HAP-1 (cell line): ENCODE measurements at regions not wholly inside any gene's neighbourhood (a gene's known extent, or its start where the extent isn't known, plus 50 kb on each side); places are given as distances from the start of the nearest gene placed in this dataset.
"Not testable (repeated sequence)": the region's sequence is repeated elsewhere in the genome, so short reads cannot be mapped to it uniquely, and the experiment has no call there.

Source experiments
- DNase-seq, 2 experiments: peaks; one replicate each; pipeline ENCODE4 v3.0.0-alpha.2; 2016 to 2020; ENCODE audit warnings: low spot score in 2 of 2
- H3K27me3 ChIP-seq: fragments of 250-450 bp; sonication (Bioruptor Pico); 2 replicates; pipeline ENCODE4 v1.5.1; 2020; ENCODE audit warnings: low read depth, mild to moderate bottlenecking, moderate library complexity
- H3K36me3 ChIP-seq: fragments of 250-450 bp; sonication (Bioruptor Pico); replicated peaks from 2 replicates; pipeline ENCODE4 v1.5.1; 2020; ENCODE audit warnings: mild to moderate bottlenecking
- H3K4me1 ChIP-seq: fragments of 250-450 bp; sonication (Bioruptor Pico); 2 replicates; pipeline ENCODE4 v1.5.1; 2020; ENCODE audit warnings: mild to moderate bottlenecking
- H3K4me3 ChIP-seq: fragments of 250-450 bp; sonication (Bioruptor Pico); 2 replicates; pipeline ENCODE4 v1.5.1; 2020; ENCODE audit warnings: mild to moderate bottlenecking, moderate library complexity
- H3K9me3 ChIP-seq: fragments of 250-450 bp; sonication (Bioruptor Pico); 2 replicates; pipeline ENCODE4 v1.5.1; 2020; ENCODE audit warnings: mild to moderate bottlenecking, moderate library complexity
- in situ Hi-C: fragments of 300-500 bp; cut with MboI; formaldehyde crosslinking; loops from 3 replicates; pipeline ENCODE4 v1.14.3; 2020; ENCODE audit warnings: low sequenced_read_pairs, inconsistent platforms, mixed read lengths

GRCh38 chr14:48575772-48576171, 900.4 kb upstream of the MDGA2 start:
- no peak for DNase-seq

GRCh38 chr14:48568688-48569087, 893.3 kb upstream of the MDGA2 start:
- H3K4me1 ChIP-seq, result no peaks in the 10 kb centered on the region
- no peaks in the 10 kb centered on the region for H3K36me3 ChIP-seq
- no peaks in the 10 kb centered on the region for H3K9me3 ChIP-seq
- in situ Hi-C loops, result no loop called here
- no peak for DNase-seq
- no peak overlapping the region for H3K4me3 ChIP-seq
- no peaks in the 10 kb centered on the region for H3K27me3 ChIP-seq

More at GRCh38 chr14:48575772-48576171, 900.4 kb upstream of the MDGA2 start:
- in situ Hi-C loops, result no loop called here
- no peaks in the 10 kb centered on the region for H3K27me3 ChIP-seq
- no peak overlapping the region for H3K4me3 ChIP-seq
- H3K4me1 ChIP-seq, result no peaks in the 10 kb centered on the region
- no peaks in the 10 kb centered on the region for H3K9me3 ChIP-seq
- no peaks in the 10 kb centered on the region for H3K36me3 ChIP-seq

GRCh38 chr14:48568252-48568651, 892.8 kb upstream of the MDGA2 start:
- H3K27me3 ChIP-seq, result no peaks in the 10 kb centered on the region
- in situ Hi-C loops, result no loop called here
- DNase-seq, result no peak
- no peaks in the 10 kb centered on the region for H3K4me1 ChIP-seq
- no peaks in the 10 kb centered on the region for H3K9me3 ChIP-seq
- H3K4me3 ChIP-seq, result no peak overlapping the region
- H3K36me3 ChIP-seq, result no peaks in the 10 kb centered on the region

GRCh38 chr14:48563489-48563888, 888.1 kb upstream of the MDGA2 start:
- Histone ChIP-seq H3K4me1 (no peaks in the 10 kb centered on the region), H3K36me3 (no peaks in the 10 kb centered on the region), H3K27me3 (no peaks in the 10 kb centered on the region), H3K9me3 (no peaks in the 10 kb centered on the region), H3K4me3 (no peak overlapping the region)
- DNase-seq, result no peak
- in situ Hi-C loops, result no loop called here

- H3K9me3 ChIP-seq, H3K4me3 ChIP-seq, H3K4me1 ChIP-seq, DNase-seq, H3K36me3 ChIP-seq, H3K27me3 ChIP-seq, in situ Hi-C loops: not testable (repeated sequence)
These were observed 886.0 kb upstream of the MDGA2 start for GRCh38 chr14:48561438-48561837.

- no peak for DNase-seq
- no peaks in the 10 kb centered on the region for H3K36me3 ChIP-seq
- H3K4me1 ChIP-seq, result no peaks in the 10 kb centered on the region
- in situ Hi-C loops, result no loop called here
- H3K27me3 ChIP-seq, result no peaks in the 10 kb centered on the region
- no peaks in the 10 kb centered on the region for H3K9me3 ChIP-seq
- no peak overlapping the region for H3K4me3 ChIP-seq
These were observed 885.0 kb upstream of the MDGA2 start for GRCh38 chr14:48560421-48560820.

GRCh38 chr14:48553443-48553842, 878.0 kb upstream of the MDGA2 start:
- H3K36me3 ChIP-seq, result no peaks in the 10 kb centered on the region
- no peaks in the 10 kb centered on the region for H3K4me1 ChIP-seq
- H3K4me3 ChIP-seq, result no peak overlapping the region
- no peaks in the 10 kb centered on the region for H3K27me3 ChIP-seq
- H3K9me3 ChIP-seq, result no peaks in the 10 kb centered on the region
- no peak for DNase-seq
- in situ Hi-C loops, result no loop called here

GRCh38 chr14:48546996-48547395, 871.6 kb upstream of the MDGA2 start:
- Histone ChIP-seq H3K4me3 (no peak overlapping the region), H3K36me3 (no peaks in the 10 kb centered on the region), H3K4me1 (no peaks in the 10 kb centered on the region), H3K9me3 (no peaks in the 10 kb centered on the region), H3K27me3 (no peaks in the 10 kb centered on the region)
- in situ Hi-C loops, result no loop called here
- no peak for DNase-seq

- in situ Hi-C loops, result no loop called here
- no peak for DNase-seq
- H3K9me3 ChIP-seq, result no peaks in the 10 kb centered on the region
- H3K36me3 ChIP-seq, result no peaks in the 10 kb centered on the region
- no peaks in the 10 kb centered on the region for H3K4me1 ChIP-seq
- no peaks in the 10 kb centered on the region for H3K27me3 ChIP-seq
- no peak overlapping the region for H3K4me3 ChIP-seq
These were observed 862.2 kb upstream of the MDGA2 start for GRCh38 chr14:48537600-48537999.

GRCh38 chr14:48536318-48536717, 860.9 kb upstream of the MDGA2 start:
- peak in 1 of 2 experiments; percentile 10 for DNase-seq
- in situ Hi-C loops, result no loop called here
- Histone ChIP-seq H3K36me3 (no peaks in the 10 kb centered on the region), H3K9me3 (no peaks in the 10 kb centered on the region), H3K27me3 (no peaks in the 10 kb centered on the region), H3K4me3 (no peak overlapping the region), H3K4me1 (no peaks in the 10 kb centered on the region)

- Histone ChIP-seq H3K36me3 (no peaks in the 10 kb centered on the region), H3K4me1 (no peaks in the 10 kb centered on the region), H3K9me3 (no peaks in the 10 kb centered on the region), H3K4me3 (no peak overlapping the region), H3K27me3 (no peaks in the 10 kb centered on the region)
- DNase-seq, result no peak
- in situ Hi-C loops, result no loop called here
These were observed 852.4 kb upstream of the MDGA2 start for GRCh38 chr14:48527832-48528231.

- no peaks in the 10 kb centered on the region for H3K36me3 ChIP-seq
- in situ Hi-C loops, result no loop called here
- no peak for DNase-seq
- no peak overlapping the region for H3K4me3 ChIP-seq
- H3K4me1 ChIP-seq, result no peaks in the 10 kb centered on the region
- H3K9me3 ChIP-seq, result no peaks in the 10 kb centered on the region
- no peaks in the 10 kb centered on the region for H3K27me3 ChIP-seq
These were observed 850.9 kb upstream of the MDGA2 start for GRCh38 chr14:48526307-48526706.

GRCh38 chr14:48504921-48505320, 829.5 kb upstream of the MDGA2 start:
- no peaks in the 10 kb centered on the region for H3K27me3 ChIP-seq
- no peaks in the 10 kb centered on the region for H3K9me3 ChIP-seq
- in situ Hi-C loops, result no loop called here
- H3K36me3 ChIP-seq, result no peaks in the 10 kb centered on the region
- no peak for DNase-seq
- no peak overlapping the region for H3K4me3 ChIP-seq
- H3K4me1 ChIP-seq, result no peaks in the 10 kb centered on the region

GRCh38 chr14:48490756-48491155, 815.4 kb upstream of the MDGA2 start:
- DNase-seq, result no peak
- H3K4me3 ChIP-seq, result no peak overlapping the region
- in situ Hi-C loops, result no loop called here
- no peaks in the 10 kb centered on the region for H3K9me3 ChIP-seq
- no peaks in the 10 kb centered on the region for H3K27me3 ChIP-seq
- no peaks in the 10 kb centered on the region for H3K36me3 ChIP-seq
- no peaks in the 10 kb centered on the region for H3K4me1 ChIP-seq

- in situ Hi-C loops, result no loop called here
- H3K27me3 ChIP-seq, result no peaks in the 10 kb centered on the region
- no peaks in the 10 kb centered on the region for H3K36me3 ChIP-seq
- no peak overlapping the region for H3K4me3 ChIP-seq
- no peaks in the 10 kb centered on the region for H3K4me1 ChIP-seq
- H3K9me3 ChIP-seq, result no peaks in the 10 kb centered on the region
- DNase-seq, result no peak
These were observed 798.5 kb upstream of the MDGA2 start for GRCh38 chr14:48473944-48474343.
